Cardiac muscle cell (in vitro differentiated cells and primary cell): ENCODE measurements at regions not wholly inside any gene's neighbourhood (a gene's known extent, or its start where the extent isn't known, plus 50 kb on each side); places are given as distances from the start of the nearest gene placed in this dataset.

ENCODE experiments used
- DNase-seq, 2 donors: peaks; one replicate each; pipeline versions ENCODE4 v3.0.0 to v3.0.0-alpha.2; 2010 to 2017; ENCODE audit warnings: low read depth in 1 of 2, low spot score in 1 of 2
- H3K27ac ChIP-seq: fragments of 200-600 bp; sonication (generic); 2 replicates; pipeline ENCODE4 v1.5.1; 2016
- H3K27me3 ChIP-seq: fragments of 200-600 bp; sonication (generic); 2 replicates; pipeline ENCODE4 v1.6.0; 2016; ENCODE audit warnings: control low read depth
- H3K36me3 ChIP-seq: fragments of 200-600 bp; sonication (generic); 2 replicates; pipeline ENCODE4 v1.5.1; 2016; ENCODE audit warnings: control low read depth
- H3K4me1 ChIP-seq: fragments of 200-600 bp; sonication (generic); 2 replicates; pipeline ENCODE4 v1.8.1; 2017; ENCODE audit warnings: low read depth, mild to moderate bottlenecking, mixed run types
- H3K4me3 ChIP-seq: fragments of 200-600 bp; sonication (generic); 2 replicates; pipeline ENCODE4 v1.5.1; 2016; ENCODE audit warnings: mild to moderate bottlenecking
- H3K9me3 ChIP-seq: fragments of 200-600 bp; sonication (generic); 2 replicates; pipeline ENCODE4 v1.5.1; 2017; ENCODE audit warnings: low read depth, mild to moderate bottlenecking, control low read depth
- TF ChIP-seq, protein P1 (sequence below): IDR thresholded peaks from 2 replicates; pipeline ENCODE4 v1.5.1; 2012; ENCODE audit warnings: low read depth, mild to moderate bottlenecking, low read length

DNA sequence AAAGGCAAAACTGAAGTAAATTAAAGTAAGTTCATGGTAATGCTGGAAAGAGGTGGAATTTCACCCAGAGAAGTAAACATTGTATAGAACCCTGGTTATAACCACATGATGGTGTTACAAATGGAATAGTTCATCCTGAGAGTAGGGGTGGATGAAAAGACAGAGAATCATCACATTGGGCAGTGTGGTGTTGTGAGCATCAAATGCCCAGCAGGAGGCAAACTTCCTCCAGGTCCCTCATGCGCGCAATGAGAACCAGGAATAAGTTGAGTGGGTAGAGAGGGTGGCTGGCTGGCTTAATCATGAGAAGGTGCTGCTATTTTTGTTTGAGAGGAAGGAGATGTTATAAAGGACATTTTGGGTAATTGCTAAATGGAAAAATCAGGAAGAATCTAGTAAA, 163.3 kb upstream of the HMHB1 start:
- no peak overlapping the region for H3K4me3 ChIP-seq
- no peaks in the 10 kb centered on the region for H3K4me1 ChIP-seq
- no peaks in the 10 kb centered on the region for H3K36me3 ChIP-seq
- no peak overlapping the region for H3K27ac ChIP-seq
- peaks cover 80% of the 10 kb centered on the region for H3K27me3 ChIP-seq
- no peaks in the 10 kb centered on the region for H3K9me3 ChIP-seq
- TF ChIP-seq, protein P1, sequence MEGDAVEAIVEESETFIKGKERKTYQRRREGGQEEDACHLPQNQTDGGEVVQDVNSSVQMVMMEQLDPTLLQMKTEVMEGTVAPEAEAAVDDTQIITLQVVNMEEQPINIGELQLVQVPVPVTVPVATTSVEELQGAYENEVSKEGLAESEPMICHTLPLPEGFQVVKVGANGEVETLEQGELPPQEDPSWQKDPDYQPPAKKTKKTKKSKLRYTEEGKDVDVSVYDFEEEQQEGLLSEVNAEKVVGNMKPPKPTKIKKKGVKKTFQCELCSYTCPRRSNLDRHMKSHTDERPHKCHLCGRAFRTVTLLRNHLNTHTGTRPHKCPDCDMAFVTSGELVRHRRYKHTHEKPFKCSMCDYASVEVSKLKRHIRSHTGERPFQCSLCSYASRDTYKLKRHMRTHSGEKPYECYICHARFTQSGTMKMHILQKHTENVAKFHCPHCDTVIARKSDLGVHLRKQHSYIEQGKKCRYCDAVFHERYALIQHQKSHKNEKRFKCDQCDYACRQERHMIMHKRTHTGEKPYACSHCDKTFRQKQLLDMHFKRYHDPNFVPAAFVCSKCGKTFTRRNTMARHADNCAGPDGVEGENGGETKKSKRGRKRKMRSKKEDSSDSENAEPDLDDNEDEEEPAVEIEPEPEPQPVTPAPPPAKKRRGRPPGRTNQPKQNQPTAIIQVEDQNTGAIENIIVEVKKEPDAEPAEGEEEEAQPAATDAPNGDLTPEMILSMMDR = no peak
- no peak for DNase-seq

DNA sequence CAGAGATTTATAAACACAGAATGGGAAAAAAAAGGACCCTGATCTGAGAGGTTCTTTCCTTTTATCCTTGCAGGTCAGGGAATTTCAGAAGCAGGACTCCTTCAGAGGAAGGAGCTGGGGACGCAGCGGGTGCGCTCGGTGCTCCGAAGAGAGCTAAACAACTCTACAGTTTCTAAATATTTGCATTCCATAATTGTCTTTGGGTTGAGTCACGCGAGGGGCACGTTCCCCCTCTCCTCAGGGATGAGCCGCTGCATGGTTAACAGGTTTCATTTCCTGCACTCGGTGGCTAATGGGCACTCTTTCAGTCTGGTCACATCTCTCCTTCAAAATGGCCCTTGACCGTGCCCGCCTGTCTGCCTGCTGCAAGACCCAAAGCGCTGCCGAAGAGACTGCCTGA, 165.0 kb upstream of the HMHB1 start:
- H3K4me1 ChIP-seq = no peaks in the 10 kb centered on the region
- H3K27ac ChIP-seq = no peak overlapping the region
- DNase-seq = no peak
- H3K27me3 ChIP-seq = peaks cover 81% of the 10 kb centered on the region
- TF ChIP-seq, protein P1 = no peak
- no peak overlapping the region for H3K4me3 ChIP-seq
- H3K36me3 ChIP-seq = no peaks in the 10 kb centered on the region
- no peaks in the 10 kb centered on the region for H3K9me3 ChIP-seq

DNA sequence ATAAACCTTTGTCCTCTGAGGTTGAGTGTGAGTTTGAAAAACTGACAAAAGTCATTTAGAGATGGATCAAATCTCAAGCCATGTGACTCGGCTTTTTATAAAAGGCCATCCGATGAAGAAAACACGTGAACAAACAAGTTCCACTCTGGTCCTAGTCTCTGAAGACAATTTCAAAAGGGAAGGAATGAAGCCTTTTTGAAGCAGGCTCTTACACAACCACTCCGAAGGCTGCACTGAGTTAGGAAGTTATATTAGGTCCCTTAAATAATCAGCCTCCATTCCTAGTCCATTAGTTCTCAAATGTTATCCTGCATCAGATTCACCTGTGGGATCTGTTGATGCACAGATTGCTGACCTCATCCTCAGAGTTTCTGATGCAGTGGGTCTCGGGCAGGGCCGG, 166.6 kb upstream of the HMHB1 start:
- no peak for DNase-seq
- Histone ChIP-seq H3K27ac (no peak overlapping the region), H3K36me3 (no peaks in the 10 kb centered on the region), H3K4me3 (no peak overlapping the region), H3K27me3 (peaks cover 81% of the 10 kb centered on the region), H3K4me1 (no peaks in the 10 kb centered on the region), H3K9me3 (no peaks in the 10 kb centered on the region)
- TF ChIP-seq, protein P1 = no peak

DNA sequence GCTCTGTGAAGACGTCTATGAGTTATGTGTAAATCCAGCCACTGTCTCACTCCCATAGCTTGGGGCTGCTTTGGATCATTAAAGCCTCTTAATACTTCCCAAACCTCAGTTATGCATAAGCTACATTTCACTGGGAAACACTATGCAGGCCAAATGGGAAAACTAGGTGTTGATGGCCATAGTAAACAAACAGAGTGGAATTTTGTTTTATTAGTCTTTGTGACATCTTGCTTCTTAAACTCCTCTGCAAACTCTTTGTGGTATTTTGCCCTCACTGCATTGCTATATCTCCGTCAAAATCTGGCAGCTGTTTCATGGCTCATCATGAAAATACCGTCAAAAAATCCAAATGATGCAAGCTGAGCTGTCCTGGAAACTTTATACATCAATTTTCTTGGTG, 167.2 kb upstream of the HMHB1 start:
- DNase-seq = no peak
- peaks cover 81% of the 10 kb centered on the region for H3K27me3 ChIP-seq
- TF ChIP-seq, protein P1 = no peak
- no peaks in the 10 kb centered on the region for H3K36me3 ChIP-seq
- no peaks in the 10 kb centered on the region for H3K4me1 ChIP-seq
- no peaks in the 10 kb centered on the region for H3K9me3 ChIP-seq
- no peak overlapping the region for H3K27ac ChIP-seq
- H3K4me3 ChIP-seq = no peak overlapping the region

- H3K9me3 ChIP-seq = no peaks in the 10 kb centered on the region
- TF ChIP-seq, protein P1 = no peak
- no peaks in the 10 kb centered on the region for H3K36me3 ChIP-seq
- no peaks in the 10 kb centered on the region for H3K4me1 ChIP-seq
- no peak for DNase-seq
- H3K27ac ChIP-seq = no peak overlapping the region
- peaks cover 93% of the 10 kb centered on the region for H3K27me3 ChIP-seq
- H3K4me3 ChIP-seq = no peak overlapping the region
Observed at GRCh38 chr5:143642791-143643190, 169.2 kb upstream of the HMHB1 start.
